Sigmoid colon (tissue), 6 donors: ENCODE measurements at regions not wholly inside any gene's neighbourhood (a gene's known extent, or its start where the extent isn't known, plus 50 kb on each side); places are given as distances from the start of the nearest gene placed in this dataset.
A peak's percentile ranks its signal among the peaks of the same experiment; 100 is the strongest.

Experiments used
- DNase-seq: peaks from one replicate; pipeline ENCODE4 v3.0.0-alpha.2; 2019
- H3K27ac ChIP-seq, 4 donors: fragments of 200-600 bp; sonication (generic); one replicate each; pipeline ENCODE4 v1.5.1; 2016 to 2019; ENCODE audit warnings: mild to moderate bottlenecking in 1 of 4
- H3K27me3 ChIP-seq, 3 donors: fragments of 200-600 bp; sonication (generic); one replicate each; pipeline ENCODE4 v1.5.1; 2019; ENCODE audit warnings: mild to moderate bottlenecking in 1 of 3
- H3K36me3 ChIP-seq, 4 donors: fragments of 200-600 bp; sonication (generic); one replicate each; pipeline ENCODE4 v1.5.1; 2016 to 2019
- H3K4me1 ChIP-seq, 4 donors: fragments of 200-600 bp; sonication (generic); one replicate each; pipeline ENCODE4 v1.5.1; 2017 to 2019
- H3K4me3 ChIP-seq, 4 donors: fragments of 200-600 bp; sonication (generic); one replicate each; pipeline ENCODE4 v1.5.1; 2017 to 2019; ENCODE audit warnings: mild to moderate bottlenecking in 2 of 4, moderate library complexity in 1 of 4
- H3K9me3 ChIP-seq, 4 donors: fragments of 200-600 bp in 3 of 4; sonication (generic) in 3 of 4; one replicate each; pipeline versions ENCODE4 v1.5.1 to v1.6.1; 2013 to 2019
- EP300 ChIP-seq, 4 donors: sonication (generic); formaldehyde crosslinking; IDR thresholded peaks; one replicate each; pipeline ENCODE4 v1.6.1; 2017; ENCODE audit warnings: antibody characterized with exemption in 4 of 4
- POLR2A ChIP-seq, 2 donors: fragments of 450-650 bp; IDR thresholded peaks; one replicate each; pipeline ENCODE4 v1.6.1; 2016; ENCODE audit warnings: antibody characterized with exemption in 2 of 2, mild to moderate bottlenecking in 2 of 2, moderate library complexity in 2 of 2
- POLR2AphosphoS5 ChIP-seq, 4 donors: sonication (generic); formaldehyde crosslinking; IDR thresholded peaks; one replicate each; pipeline ENCODE4 v1.6.1; 2017; ENCODE audit warnings: antibody characterized with exemption in 4 of 4
- WGBS, 2 donors: extraction: QIAGEN DNeasy Blood & Tissue Kit; methylation state at CpG; one replicate each; pipeline ENCODE4 v1.1.7; 2013; 5-methylcytosine and 5-hydroxymethylcytosine counted together
- intact Hi-C: fragments of 100-400 bp; cut with DNase I; formaldehyde crosslinking; loops from one replicate; pipeline ENCODE4 v1.15.1; 2023
- small RNA-seq, 3 donors: library from RNA; depleted of rRNA; stranded (forward); fragments of <200 nt; gene quantifications; one replicate each; pipeline ENCODE3, GENCODE V24; 2016
- TF ChIP-seq, protein P1 (sequence below), 4 experiments: fragments of 450-650 bp in 3 of 4; fragments of 200-600 bp in 1 of 4; IDR thresholded peaks; one replicate each; pipeline ENCODE4 v1.5.1; 2016 to 2019; ENCODE audit warnings: antibody characterized with exemption in 4 of 4, mild to moderate bottlenecking in 3 of 4, moderate library complexity in 2 of 4
- donor health status: healthy with polysubstance abuse.
- donor health status: healthy.

DNA sequence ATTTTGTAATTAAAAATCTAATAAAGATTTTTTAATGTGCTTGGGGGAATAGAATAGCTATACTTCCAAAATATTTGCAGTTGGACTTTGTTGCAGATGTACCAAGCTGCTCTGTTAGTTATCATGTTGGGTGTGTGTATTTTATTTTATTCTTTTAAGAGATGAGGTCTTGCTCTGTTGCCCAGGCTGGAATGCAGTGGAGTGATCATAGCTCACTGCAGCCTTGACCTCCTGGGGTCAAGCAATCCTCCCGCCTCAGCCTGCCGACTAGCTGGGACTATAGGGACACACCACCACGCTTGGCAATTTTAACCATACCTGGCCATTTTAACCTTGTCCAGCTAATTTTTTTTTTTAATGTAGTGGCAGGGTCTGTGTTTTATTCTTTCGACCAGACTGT is 54.7 kb upstream of the MAP1LC3B2 start:
- 83 to 84% methylated on average over 4 of the region's 4 CpGs for WGBS, 2 donors
- peaks cover 0 to 14% (median 11%) of the 10 kb centered on the region in 4 donors for H3K4me1 ChIP-seq
- intact Hi-C loops = no loop called here
- no peaks in the 10 kb centered on the region for H3K36me3 ChIP-seq
- H3K9me3 ChIP-seq = no peaks in the 10 kb centered on the region
- H3K27me3 ChIP-seq = no peaks in the 10 kb centered on the region
- TF ChIP-seq POLR2AphosphoS5 (IDR thresholded peaks at IDR 0.05) (no peak), POLR2A (IDR thresholded peaks at IDR 0.05) (no peak), EP300 (IDR thresholded peaks at IDR 0.05) (no peak)
- TF ChIP-seq, protein P1, sequence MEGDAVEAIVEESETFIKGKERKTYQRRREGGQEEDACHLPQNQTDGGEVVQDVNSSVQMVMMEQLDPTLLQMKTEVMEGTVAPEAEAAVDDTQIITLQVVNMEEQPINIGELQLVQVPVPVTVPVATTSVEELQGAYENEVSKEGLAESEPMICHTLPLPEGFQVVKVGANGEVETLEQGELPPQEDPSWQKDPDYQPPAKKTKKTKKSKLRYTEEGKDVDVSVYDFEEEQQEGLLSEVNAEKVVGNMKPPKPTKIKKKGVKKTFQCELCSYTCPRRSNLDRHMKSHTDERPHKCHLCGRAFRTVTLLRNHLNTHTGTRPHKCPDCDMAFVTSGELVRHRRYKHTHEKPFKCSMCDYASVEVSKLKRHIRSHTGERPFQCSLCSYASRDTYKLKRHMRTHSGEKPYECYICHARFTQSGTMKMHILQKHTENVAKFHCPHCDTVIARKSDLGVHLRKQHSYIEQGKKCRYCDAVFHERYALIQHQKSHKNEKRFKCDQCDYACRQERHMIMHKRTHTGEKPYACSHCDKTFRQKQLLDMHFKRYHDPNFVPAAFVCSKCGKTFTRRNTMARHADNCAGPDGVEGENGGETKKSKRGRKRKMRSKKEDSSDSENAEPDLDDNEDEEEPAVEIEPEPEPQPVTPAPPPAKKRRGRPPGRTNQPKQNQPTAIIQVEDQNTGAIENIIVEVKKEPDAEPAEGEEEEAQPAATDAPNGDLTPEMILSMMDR (IDR thresholded peaks at IDR 0.05) = no peak
- H3K4me3 ChIP-seq = no peak overlapping the region
- H3K27ac ChIP-seq = no peak overlapping the region
- no peak for DNase-seq

DNA sequence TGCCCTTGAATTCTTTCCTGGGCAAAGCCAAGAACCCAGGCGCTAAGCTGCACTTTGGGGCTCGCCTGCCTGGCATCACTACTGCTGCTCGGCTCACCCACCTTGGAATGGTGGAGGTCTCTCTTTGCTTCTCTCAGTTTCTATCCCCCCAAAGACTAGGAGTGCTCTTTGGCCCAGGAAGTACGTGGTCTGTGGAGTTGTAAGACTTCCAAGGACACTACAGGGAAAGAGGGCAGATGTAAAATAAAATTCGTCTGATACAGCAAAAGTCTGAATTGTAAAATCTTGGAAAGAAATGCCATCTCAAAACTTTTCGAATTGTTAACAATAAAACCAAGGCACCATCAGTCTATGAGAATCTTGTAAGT is 52.5 kb upstream of the MAP1LC3B2 start:
- Histone ChIP-seq H3K9me3 (no peaks in the 10 kb centered on the region), H3K4me1 (peaks cover 0 to 14% (median 11%) of the 10 kb centered on the region in 4 donors)

DNA sequence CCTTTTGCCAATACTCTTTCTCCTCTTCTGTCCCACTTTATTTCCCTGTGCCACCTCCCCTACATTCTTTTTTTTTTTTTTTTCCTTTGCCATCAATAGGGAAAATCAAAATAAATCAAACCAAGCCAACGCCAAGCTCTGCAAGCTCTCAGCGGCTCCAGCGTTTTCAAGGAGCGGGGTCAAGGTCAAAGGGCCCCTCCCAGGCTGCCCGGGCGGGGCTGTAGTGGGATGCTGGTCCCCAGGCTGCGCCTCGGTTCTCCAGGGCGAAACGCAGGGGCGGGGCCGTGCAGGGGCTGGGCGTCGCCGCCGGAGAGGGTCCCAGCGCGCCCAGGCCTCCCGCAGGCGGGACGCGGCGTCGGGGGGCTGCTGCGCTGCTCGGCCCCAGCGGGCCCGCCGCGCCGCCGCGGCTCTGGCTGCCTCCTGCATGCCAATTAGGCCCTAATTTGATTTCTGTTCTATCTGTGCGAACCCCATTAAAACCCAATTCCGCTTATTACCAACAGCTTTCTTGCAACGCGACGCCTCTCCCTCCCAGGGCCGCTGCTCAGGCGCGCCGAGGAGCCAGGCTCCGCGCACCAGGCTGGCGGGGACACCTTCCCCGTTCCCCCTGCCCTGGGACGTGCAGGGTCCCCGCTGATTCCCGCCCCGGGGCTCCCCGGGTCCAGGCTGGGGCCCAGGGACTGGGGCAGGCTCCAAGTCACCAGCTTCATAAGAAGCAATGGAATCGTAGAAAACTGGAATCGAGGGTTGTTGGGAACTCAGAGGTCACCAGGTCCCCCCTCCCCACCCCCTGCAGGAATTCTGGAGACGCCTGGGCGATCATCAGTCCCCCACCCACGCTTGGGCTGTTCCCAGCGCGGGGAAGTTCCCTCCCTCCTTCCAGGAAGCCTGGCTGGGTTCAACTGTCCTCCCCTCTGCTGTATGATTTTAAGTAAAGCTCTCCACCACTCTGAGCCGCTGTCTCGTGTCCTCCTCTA is 50.7 kb upstream of the MAP1LC3B2 start:
- Histone ChIP-seq H3K4me3 (peak overlapping the region; percentile 19 to 50 (median 43)), H3K27ac (peak overlapping the region; percentile 47 to 73 (median 66)), H3K36me3 (no peaks in the 10 kb centered on the region), H3K4me1 (peaks cover 0 to 14% (median 11%) of the 10 kb centered on the region in 4 donors), H3K9me3 (no peaks in the 10 kb centered on the region), H3K27me3 (no peaks in the 10 kb centered on the region)
- intact Hi-C loops = no loop called here
- peak; percentile 77 for DNase-seq
- 5 to 7% methylated on average over 60 of the region's 60 CpGs for WGBS, 2 donors
- TF ChIP-seq POLR2A (IDR thresholded peaks at IDR 0.05) (no peak), POLR2AphosphoS5 (IDR thresholded peaks at IDR 0.05) (no peak), EP300 (IDR thresholded peaks at IDR 0.05) (no peak)
- TF ChIP-seq, protein P1 (IDR thresholded peaks at IDR 0.05) = no peak

More for the DNA sequence above, 52.5 kb upstream of the MAP1LC3B2 start:
- 22 to 67% methylated on average over 6 of the region's 6 CpGs for WGBS, 2 donors
- intact Hi-C loops = no loop called here
- no peaks in the 10 kb centered on the region for H3K27me3 ChIP-seq
- no peak for TF ChIP-seq EP300 (IDR thresholded peaks at IDR 0.05)
- no peak for TF ChIP-seq POLR2A (IDR thresholded peaks at IDR 0.05)
- H3K4me3 ChIP-seq = no peak overlapping the region
- DNase-seq = no peak
- peak overlapping the region in 1 of 4 donors; percentile 2 for H3K27ac ChIP-seq
- H3K36me3 ChIP-seq = no peaks in the 10 kb centered on the region

Small RNA genes in the stretch of these regions (small RNA-seq; reads per million reads assigned to genes)
- 0 reads per million in 3 donors for gene MIR4472-2
